ENCODE measurements at regions not wholly inside any gene's neighbourhood (a gene's known extent, or its start where the extent isn't known, plus 50 kb on each side); places are given as distances from the start of the nearest gene placed in this dataset.

GRCh38 chr5:145280214-145280613, 554.9 kb downstream of the PRELID2 start:
- Histone ChIP-seq H3K9me3 (no peaks in the 10 kb centered on the region), H3K4me3 (no peak overlapping the region), H3K4me1 (no peaks in the 10 kb centered on the region), H3K4me2 (no peak overlapping the region), H3K27ac (no peak overlapping the region)
- no peak for DNase-seq (ENCODE audit: low read depth in 1 of 2, low spot score in 1 of 2)
- 22% methylated on average over 3 of the region's 3 CpGs for WGBS (ENCODE audit: missing lambda C conversion rate)
- no peak for FAIRE-seq
- ChIA-PET CTCF (no interaction called here), POLR2A (no interaction called here)
- no peak for ATAC-seq
- TF ChIP-seq KDM5A (IDR thresholded peaks at IDR 0.05), result no peak
- no peak for TF ChIP-seq PHF8 (IDR thresholded peaks at IDR 0.05; ENCODE audit: borderline replicate concordance, low read depth)
- TF ChIP-seq RARB (CRISPR knock-in tag; IDR thresholded peaks at IDR 0.05), result no peak
- TF ChIP-seq SREBF2 (IDR thresholded peaks at IDR 0.05), result no peak
- TF ChIP-seq, protein P1, sequence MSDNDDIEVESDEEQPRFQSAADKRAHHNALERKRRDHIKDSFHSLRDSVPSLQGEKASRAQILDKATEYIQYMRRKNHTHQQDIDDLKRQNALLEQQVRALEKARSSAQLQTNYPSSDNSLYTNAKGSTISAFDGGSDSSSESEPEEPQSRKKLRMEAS (IDR thresholded peaks at IDR 0.05), result no peak
- TF ChIP-seq NFE2L2 (conservative IDR thresholded peaks at IDR 0.05; ENCODE audit: low read length), result no peak
- no peak for TF ChIP-seq MYC (IDR thresholded peaks at IDR 0.05; ENCODE audit: borderline replicate concordance, low read length)
- no peak for TF ChIP-seq REST (IDR thresholded peaks at IDR 0.05)
- TF ChIP-seq RCOR1 (IDR thresholded peaks at IDR 0.05; ENCODE audit: low read depth, low read length), result no peak
- no peak for TF ChIP-seq POLR2AphosphoS2 (conservative IDR thresholded peaks at IDR 0.05; ENCODE audit: low read length)
- TF ChIP-seq EP300 (IDR thresholded peaks at IDR 0.05), result no peak
- no peak for TF ChIP-seq CHD2 (IDR thresholded peaks at IDR 0.05; ENCODE audit: low read length, partially characterized antibody)
- no peak for TF ChIP-seq MAFK (IDR thresholded peaks at IDR 0.05; ENCODE audit: partially characterized antibody)
- no peak for TF ChIP-seq GATA3 (IDR thresholded peaks at IDR 0.05; ENCODE audit: borderline replicate concordance)
- TF ChIP-seq TP53 (CRISPR knock-in tag; IDR thresholded peaks at IDR 0.05), result no peak
- TF ChIP-seq, protein P2, sequence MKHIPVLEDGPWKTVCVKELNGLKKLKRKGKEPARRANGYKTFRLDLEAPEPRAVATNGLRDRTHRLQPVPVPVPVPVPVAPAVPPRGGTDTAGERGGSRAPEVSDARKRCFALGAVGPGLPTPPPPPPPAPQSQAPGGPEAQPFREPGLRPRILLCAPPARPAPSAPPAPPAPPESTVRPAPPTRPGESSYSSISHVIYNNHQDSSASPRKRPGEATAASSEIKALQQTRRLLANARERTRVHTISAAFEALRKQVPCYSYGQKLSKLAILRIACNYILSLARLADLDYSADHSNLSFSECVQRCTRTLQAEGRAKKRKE (CRISPR knock-in tag; IDR thresholded peaks at IDR 0.05; ENCODE audit: low read depth), result no peak
- TF ChIP-seq CBX2 (IDR thresholded peaks at IDR 0.05; ENCODE audit: borderline replicate concordance, low read depth), result no peak
- no peak for TF ChIP-seq HOXA7 (CRISPR knock-in tag; IDR thresholded peaks at IDR 0.05)
- no peak for TF ChIP-seq CEBPB (IDR thresholded peaks at IDR 0.05)

- no peak overlapping the region for H3K27ac ChIP-seq
- DNase-seq (ENCODE audit: low read depth in 1 of 2, low spot score in 1 of 2), result no peak
- ATAC-seq, result no peak
Measured at GRCh38 chr5:145260670-145261069, 574.5 kb downstream of the PRELID2 start.

More at GRCh38 chr5:145260670-145261069, 574.5 kb downstream of the PRELID2 start:
- FAIRE-seq, result no peak
- TF ChIP-seq FOXS1 (CRISPR knock-in tag; IDR thresholded peaks at IDR 0.05) (no peak), TP53 (CRISPR knock-in tag; IDR thresholded peaks at IDR 0.05) (no peak), HOXA7 (CRISPR knock-in tag; IDR thresholded peaks at IDR 0.05) (no peak), ZC3H11A (IDR thresholded peaks at IDR 0.05) (no peak), ZSCAN20 (CRISPR knock-in tag; IDR thresholded peaks at IDR 0.05) (no peak), ZNF302 (CRISPR knock-in tag; IDR thresholded peaks at IDR 0.05) (no peak), JUNB (IDR thresholded peaks at IDR 0.05) (no peak), CEBPB (IDR thresholded peaks at IDR 0.05) (no peak), HEYL (CRISPR knock-in tag; IDR thresholded peaks at IDR 0.05) (no peak), HES2 (IDR thresholded peaks at IDR 0.05) (no peak)
- TF ChIP-seq, protein P2 (CRISPR knock-in tag; IDR thresholded peaks at IDR 0.05; ENCODE audit: low read depth), result no peak
- TF ChIP-seq, protein P3, sequence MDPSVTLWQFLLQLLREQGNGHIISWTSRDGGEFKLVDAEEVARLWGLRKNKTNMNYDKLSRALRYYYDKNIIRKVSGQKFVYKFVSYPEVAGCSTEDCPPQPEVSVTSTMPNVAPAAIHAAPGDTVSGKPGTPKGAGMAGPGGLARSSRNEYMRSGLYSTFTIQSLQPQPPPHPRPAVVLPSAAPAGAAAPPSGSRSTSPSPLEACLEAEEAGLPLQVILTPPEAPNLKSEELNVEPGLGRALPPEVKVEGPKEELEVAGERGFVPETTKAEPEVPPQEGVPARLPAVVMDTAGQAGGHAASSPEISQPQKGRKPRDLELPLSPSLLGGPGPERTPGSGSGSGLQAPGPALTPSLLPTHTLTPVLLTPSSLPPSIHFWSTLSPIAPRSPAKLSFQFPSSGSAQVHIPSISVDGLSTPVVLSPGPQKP (IDR thresholded peaks at IDR 0.05; ENCODE audit: low read depth, low read length), result no peak
- Histone ChIP-seq H3K4me3 (no peak overlapping the region), H3K4me1 (no peaks in the 10 kb centered on the region), H3K4me2 (no peak overlapping the region), H3K9me3 (no peaks in the 10 kb centered on the region)
- CTCF ChIA-PET, result no interaction called here
- POLR2A ChIA-PET, result no interaction called here

All from A549 (cell line).